GM23338 (cell line): ENCODE measurements at regions not wholly inside any gene's neighbourhood (a gene's known extent, or its start where the extent isn't known, plus 50 kb on each side); places are given as distances from the start of the nearest gene placed in this dataset.

Source experiments
- EZH2 ChIP-seq: fragments of 200-600 bp; sonication (generic); IDR thresholded peaks from one replicate; pipeline ENCODE4 v1.8.0; 2017; ENCODE audit warnings: antibody characterized with exemption, mild to moderate bottlenecking, low read depth; ENCODE audit not compliant: unreplicated experiment
- STAT1 ChIP-seq: IDR thresholded peaks from one replicate; pipeline ENCODE4 v1.6.1; 2016; ENCODE audit warnings: antibody characterized with exemption; ENCODE audit not compliant: unreplicated experiment
- ZNF114 ChIP-seq: fragments of 250-450 bp; sonication (Bioruptor Pico); IDR thresholded peaks from 2 replicates; pipeline ENCODE4 v1.5.0; 2020; ENCODE audit warnings: mild to moderate bottlenecking, moderate library complexity
- ZNF331 ChIP-seq: fragments of 250-450 bp; sonication (Bioruptor Pico); IDR thresholded peaks from 2 replicates; pipeline ENCODE4 v1.5.0; 2020; ENCODE audit warnings: low read depth, mild to moderate bottlenecking, moderate library complexity
- TF ChIP-seq, protein P1 (sequence below): fragments of 250-450 bp; sonication (Bioruptor Pico); IDR thresholded peaks from 2 replicates; pipeline ENCODE4 v1.5.0; 2020; ENCODE audit warnings: mild to moderate bottlenecking, moderate library complexity
- TF ChIP-seq, protein P2 (sequence below): IDR thresholded peaks from one replicate; pipeline ENCODE4 v1.6.1; 2018; ENCODE audit warnings: antibody characterized with exemption; ENCODE audit not compliant: unreplicated experiment
- TF ChIP-seq, protein P3 (sequence below): IDR thresholded peaks from 2 replicates; pipeline ENCODE4 v1.6.1; 2016; ENCODE audit warnings: antibody characterized with exemption

DNA sequence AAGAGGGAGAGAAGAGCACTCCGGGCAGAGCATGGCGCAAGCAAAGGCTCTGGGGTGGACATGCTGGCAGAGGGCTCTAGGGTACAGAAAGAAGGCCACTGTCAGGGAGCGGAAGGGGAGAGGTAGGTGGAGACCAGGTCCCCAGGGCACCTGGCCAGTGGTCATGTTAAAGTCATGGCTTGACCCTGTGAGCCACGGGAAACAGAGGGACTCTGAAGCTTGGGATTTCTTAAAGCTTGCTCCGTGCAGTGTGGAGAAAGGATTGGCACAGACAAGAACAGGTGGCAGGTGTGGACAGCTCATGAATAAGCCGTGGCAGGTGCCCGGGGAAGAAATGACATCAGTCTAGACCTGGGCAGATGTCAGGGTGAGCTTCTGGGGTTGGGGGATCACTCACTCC lies 413.8 kb downstream of the BCL11B start (continued):
- TF ChIP-seq, protein P1, sequence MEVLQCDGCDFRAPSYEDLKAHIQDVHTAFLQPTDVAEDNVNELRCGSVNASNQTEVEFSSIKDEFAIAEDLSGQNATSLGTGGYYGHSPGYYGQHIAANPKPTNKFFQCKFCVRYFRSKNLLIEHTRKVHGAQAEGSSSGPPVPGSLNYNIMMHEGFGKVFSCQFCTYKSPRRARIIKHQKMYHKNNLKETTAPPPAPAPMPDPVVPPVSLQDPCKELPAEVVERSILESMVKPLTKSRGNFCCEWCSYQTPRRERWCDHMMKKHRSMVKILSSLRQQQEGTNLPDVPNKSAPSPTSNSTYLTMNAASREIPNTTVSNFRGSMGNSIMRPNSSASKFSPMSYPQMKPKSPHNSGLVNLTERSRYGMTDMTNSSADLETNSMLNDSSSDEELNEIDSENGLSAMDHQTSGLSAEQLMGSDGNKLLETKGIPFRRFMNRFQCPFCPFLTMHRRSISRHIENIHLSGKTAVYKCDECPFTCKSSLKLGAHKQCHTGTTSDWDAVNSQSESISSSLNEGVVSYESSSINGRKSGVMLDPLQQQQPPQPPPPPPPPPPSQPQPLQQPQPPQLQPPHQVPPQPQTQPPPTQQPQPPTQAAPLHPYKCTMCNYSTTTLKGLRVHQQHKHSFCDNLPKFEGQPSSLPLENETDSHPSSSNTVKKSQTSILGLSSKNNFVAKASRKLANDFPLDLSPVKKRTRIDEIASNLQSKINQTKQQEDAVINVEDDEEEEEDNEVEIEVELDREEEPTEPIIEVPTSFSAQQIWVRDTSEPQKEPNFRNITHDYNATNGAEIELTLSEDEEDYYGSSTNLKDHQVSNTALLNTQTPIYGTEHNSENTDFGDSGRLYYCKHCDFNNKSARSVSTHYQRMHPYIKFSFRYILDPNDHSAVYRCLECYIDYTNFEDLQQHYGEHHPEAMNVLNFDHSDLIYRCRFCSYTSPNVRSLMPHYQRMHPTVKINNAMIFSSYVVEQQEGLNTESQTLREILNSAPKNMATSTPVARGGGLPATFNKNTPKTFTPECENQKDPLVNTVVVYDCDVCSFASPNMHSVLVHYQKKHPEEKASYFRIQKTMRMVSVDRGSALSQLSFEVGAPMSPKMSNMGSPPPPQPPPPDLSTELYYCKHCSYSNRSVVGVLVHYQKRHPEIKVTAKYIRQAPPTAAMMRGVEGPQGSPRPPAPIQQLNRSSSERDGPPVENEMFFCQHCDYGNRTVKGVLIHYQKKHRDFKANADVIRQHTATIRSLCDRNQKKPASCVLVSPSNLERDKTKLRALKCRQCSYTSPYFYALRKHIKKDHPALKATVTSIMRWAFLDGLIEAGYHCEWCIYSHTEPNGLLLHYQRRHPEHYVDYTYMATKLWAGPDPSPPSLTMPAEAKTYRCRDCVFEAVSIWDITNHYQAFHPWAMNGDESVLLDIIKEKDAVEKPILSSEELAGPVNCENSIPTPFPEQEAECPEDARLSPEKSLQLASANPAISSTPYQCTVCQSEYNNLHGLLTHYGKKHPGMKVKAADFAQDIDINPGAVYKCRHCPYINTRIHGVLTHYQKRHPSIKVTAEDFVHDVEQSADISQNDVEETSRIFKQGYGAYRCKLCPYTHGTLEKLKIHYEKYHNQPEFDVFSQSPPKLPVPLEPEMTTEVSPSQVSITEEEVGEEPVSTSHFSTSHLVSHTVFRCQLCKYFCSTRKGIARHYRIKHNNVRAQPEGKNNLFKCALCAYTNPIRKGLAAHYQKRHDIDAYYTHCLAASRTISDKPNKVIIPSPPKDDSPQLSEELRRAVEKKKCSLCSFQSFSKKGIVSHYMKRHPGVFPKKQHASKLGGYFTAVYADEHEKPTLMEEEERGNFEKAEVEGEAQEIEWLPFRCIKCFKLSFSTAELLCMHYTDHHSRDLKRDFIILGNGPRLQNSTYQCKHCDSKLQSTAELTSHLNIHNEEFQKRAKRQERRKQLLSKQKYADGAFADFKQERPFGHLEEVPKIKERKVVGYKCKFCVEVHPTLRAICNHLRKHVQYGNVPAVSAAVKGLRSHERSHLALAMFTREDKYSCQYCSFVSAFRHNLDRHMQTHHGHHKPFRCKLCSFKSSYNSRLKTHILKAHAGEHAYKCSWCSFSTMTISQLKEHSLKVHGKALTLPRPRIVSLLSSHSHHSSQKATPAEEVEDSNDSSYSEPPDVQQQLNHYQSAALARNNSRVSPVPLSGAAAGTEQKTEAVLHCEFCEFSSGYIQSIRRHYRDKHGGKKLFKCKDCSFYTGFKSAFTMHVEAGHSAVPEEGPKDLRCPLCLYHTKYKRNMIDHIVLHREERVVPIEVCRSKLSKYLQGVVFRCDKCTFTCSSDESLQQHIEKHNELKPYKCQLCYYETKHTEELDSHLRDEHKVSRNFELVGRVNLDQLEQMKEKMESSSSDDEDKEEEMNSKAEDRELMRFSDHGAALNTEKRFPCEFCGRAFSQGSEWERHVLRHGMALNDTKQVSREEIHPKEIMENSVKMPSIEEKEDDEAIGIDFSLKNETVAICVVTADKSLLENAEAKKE: no peak
- no peak for TF ChIP-seq ZNF114 (CRISPR knock-in tag)
- TF ChIP-seq STAT1: no peak
- TF ChIP-seq, protein P2, sequence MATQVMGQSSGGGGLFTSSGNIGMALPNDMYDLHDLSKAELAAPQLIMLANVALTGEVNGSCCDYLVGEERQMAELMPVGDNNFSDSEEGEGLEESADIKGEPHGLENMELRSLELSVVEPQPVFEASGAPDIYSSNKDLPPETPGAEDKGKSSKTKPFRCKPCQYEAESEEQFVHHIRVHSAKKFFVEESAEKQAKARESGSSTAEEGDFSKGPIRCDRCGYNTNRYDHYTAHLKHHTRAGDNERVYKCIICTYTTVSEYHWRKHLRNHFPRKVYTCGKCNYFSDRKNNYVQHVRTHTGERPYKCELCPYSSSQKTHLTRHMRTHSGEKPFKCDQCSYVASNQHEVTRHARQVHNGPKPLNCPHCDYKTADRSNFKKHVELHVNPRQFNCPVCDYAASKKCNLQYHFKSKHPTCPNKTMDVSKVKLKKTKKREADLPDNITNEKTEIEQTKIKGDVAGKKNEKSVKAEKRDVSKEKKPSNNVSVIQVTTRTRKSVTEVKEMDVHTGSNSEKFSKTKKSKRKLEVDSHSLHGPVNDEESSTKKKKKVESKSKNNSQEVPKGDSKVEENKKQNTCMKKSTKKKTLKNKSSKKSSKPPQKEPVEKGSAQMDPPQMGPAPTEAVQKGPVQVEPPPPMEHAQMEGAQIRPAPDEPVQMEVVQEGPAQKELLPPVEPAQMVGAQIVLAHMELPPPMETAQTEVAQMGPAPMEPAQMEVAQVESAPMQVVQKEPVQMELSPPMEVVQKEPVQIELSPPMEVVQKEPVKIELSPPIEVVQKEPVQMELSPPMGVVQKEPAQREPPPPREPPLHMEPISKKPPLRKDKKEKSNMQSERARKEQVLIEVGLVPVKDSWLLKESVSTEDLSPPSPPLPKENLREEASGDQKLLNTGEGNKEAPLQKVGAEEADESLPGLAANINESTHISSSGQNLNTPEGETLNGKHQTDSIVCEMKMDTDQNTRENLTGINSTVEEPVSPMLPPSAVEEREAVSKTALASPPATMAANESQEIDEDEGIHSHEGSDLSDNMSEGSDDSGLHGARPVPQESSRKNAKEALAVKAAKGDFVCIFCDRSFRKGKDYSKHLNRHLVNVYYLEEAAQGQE: no peak
- TF ChIP-seq ZNF331: no peak
- TF ChIP-seq, protein P3, sequence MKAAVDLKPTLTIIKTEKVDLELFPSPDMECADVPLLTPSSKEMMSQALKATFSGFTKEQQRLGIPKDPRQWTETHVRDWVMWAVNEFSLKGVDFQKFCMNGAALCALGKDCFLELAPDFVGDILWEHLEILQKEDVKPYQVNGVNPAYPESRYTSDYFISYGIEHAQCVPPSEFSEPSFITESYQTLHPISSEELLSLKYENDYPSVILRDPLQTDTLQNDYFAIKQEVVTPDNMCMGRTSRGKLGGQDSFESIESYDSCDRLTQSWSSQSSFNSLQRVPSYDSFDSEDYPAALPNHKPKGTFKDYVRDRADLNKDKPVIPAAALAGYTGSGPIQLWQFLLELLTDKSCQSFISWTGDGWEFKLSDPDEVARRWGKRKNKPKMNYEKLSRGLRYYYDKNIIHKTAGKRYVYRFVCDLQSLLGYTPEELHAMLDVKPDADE: no peak
- no peak for TF ChIP-seq EZH2
